Loucy (cell line): ENCODE measurements at regions not wholly inside any gene's neighbourhood (a gene's known extent, or its start where the extent isn't known, plus 50 kb on each side); places are given as distances from the start of the nearest gene placed in this dataset.

ENCODE experiments used
- H2AFZ ChIP-seq: fragments of 200-600 bp; sonication (generic); 2 replicates; pipeline ENCODE4 v1.6.0; 2016; ENCODE audit warnings: antibody characterized with exemption, mild to moderate bottlenecking, low read length, moderate library complexity
- H3F3A ChIP-seq: fragments of 200-600 bp; 2 replicates; pipeline ENCODE4 v1.6.0; 2016; ENCODE audit warnings: antibody characterized with exemption, low read depth, mild to moderate bottlenecking
- H3K27me3 ChIP-seq: fragments of 200-600 bp; sonication (generic); 2 replicates; pipeline ENCODE4 v1.6.1; 2014; ENCODE audit warnings: low read length, mild to moderate bottlenecking; ENCODE audit not compliant: insufficient read depth, poor library complexity, severe bottlenecking
- H3K36me3 ChIP-seq: fragments of 200-600 bp; sonication (generic); 2 replicates; pipeline ENCODE4 v1.6.1; 2016; ENCODE audit warnings: low read length; ENCODE audit not compliant: insufficient read depth
- H3K4me1 ChIP-seq: fragments of 200-600 bp; sonication (generic); 2 replicates; pipeline ENCODE4 v1.5.1; 2014; ENCODE audit warnings: low read length, mild to moderate bottlenecking; ENCODE audit not compliant: insufficient read depth, poor library complexity, severe bottlenecking
- H3K4me2 ChIP-seq: fragments of 200-600 bp; sonication (generic); 2 replicates; pipeline ENCODE4 v1.6.0; 2014; ENCODE audit warnings: antibody characterized with exemption, low read length, low read depth, mild to moderate bottlenecking; ENCODE audit not compliant: poor library complexity, severe bottlenecking
- H3K4me3 ChIP-seq: fragments of 200-600 bp; sonication (generic); 2 replicates; pipeline ENCODE4 v1.5.1; 2014; ENCODE audit warnings: low read length, mild to moderate bottlenecking, mixed read lengths; ENCODE audit not compliant: poor library complexity, severe bottlenecking
- H3K79me2 ChIP-seq: fragments of 200-600 bp; sonication (generic); 2 replicates; pipeline ENCODE4 v1.6.1; 2014; ENCODE audit warnings: low read length; ENCODE audit not compliant: insufficient read depth
- H3K9ac ChIP-seq: fragments of 200-600 bp; sonication (generic); 2 replicates; pipeline ENCODE4 v1.6.0; 2014; ENCODE audit warnings: mild to moderate bottlenecking, low read depth, low read length, moderate library complexity; ENCODE audit not compliant: poor library complexity, severe bottlenecking
- H3K9me2 ChIP-seq: fragments of 200-600 bp; sonication (generic); replicated peaks from 2 replicates; pipeline ENCODE4 v1.6.1; 2016; ENCODE audit warnings: low read depth, low read length, mixed read lengths
- H3K9me3 ChIP-seq: fragments of 200-600 bp; sonication (generic); 2 replicates; pipeline ENCODE4 v1.6.1; 2014; ENCODE audit warnings: mild to moderate bottlenecking, antibody characterized with exemption, low read length, low read depth; ENCODE audit not compliant: insufficient read depth
- H4K20me1 ChIP-seq: fragments of 200-600 bp; sonication (generic); 2 replicates; pipeline ENCODE4 v1.6.0; 2014; ENCODE audit warnings: antibody characterized with exemption, low read length, mild to moderate bottlenecking; ENCODE audit not compliant: insufficient read depth, poor library complexity, severe bottlenecking
- CTCF ChIP-seq: fragments of 200-600 bp; sonication (generic); conservative IDR thresholded peaks from 2 replicates; pipeline ENCODE4 v1.5.1; 2014; ENCODE audit warnings: mild to moderate bottlenecking, antibody characterized with exemption, low read length
- EZH2phosphoT487 ChIP-seq: fragments of 200-600 bp; IDR thresholded peaks from 2 replicates; pipeline ENCODE4 v1.6.1; 2018; ENCODE audit warnings: antibody characterized with exemption, mild to moderate bottlenecking, moderate library complexity, borderline replicate concordance

GRCh38 chr2:128591022-128591860 is 272.6 kb upstream of the HS6ST1 start:
- H3K27me3 ChIP-seq = no peaks in the 10 kb centered on the region
- no peaks in the 10 kb centered on the region for H3K9me3 ChIP-seq
- no peaks in the 10 kb centered on the region for H3K79me2 ChIP-seq
- H3K36me3 ChIP-seq = no peaks in the 10 kb centered on the region
- no peaks in the 10 kb centered on the region for H4K20me1 ChIP-seq
- peak overlapping the region; percentile 46 for H3K9ac ChIP-seq
- H2AFZ ChIP-seq = no peak overlapping the region
- H3F3A ChIP-seq = no peaks in the 10 kb centered on the region
- peaks cover 23% of the 10 kb centered on the region for H3K4me1 ChIP-seq
- H3K4me2 ChIP-seq = peak overlapping the region; percentile 41
- H3K4me3 ChIP-seq = no peak overlapping the region
- TF ChIP-seq CTCF (no peak), EZH2phosphoT487 (no peak)
- no peaks in the 10 kb centered on the region for H3K9me2 ChIP-seq

GRCh38 chr2:128591861-128592822 is 273.5 kb upstream of the HS6ST1 start:
- H3K9me3 ChIP-seq = no peaks in the 10 kb centered on the region
- H3K9ac ChIP-seq = peak overlapping the region; percentile 46
- H3F3A ChIP-seq = no peaks in the 10 kb centered on the region
- TF ChIP-seq EZH2phosphoT487 (no peak), CTCF (peak; percentile 63)
- peaks cover 23% of the 10 kb centered on the region for H3K4me1 ChIP-seq
- H3K4me2 ChIP-seq = peak overlapping the region; percentile 41
- H3K36me3 ChIP-seq = no peaks in the 10 kb centered on the region
- no peaks in the 10 kb centered on the region for H3K79me2 ChIP-seq
- H3K9me2 ChIP-seq = no peaks in the 10 kb centered on the region
- no peaks in the 10 kb centered on the region for H4K20me1 ChIP-seq
- no peak overlapping the region for H2AFZ ChIP-seq
- no peak overlapping the region for H3K4me3 ChIP-seq
- no peaks in the 10 kb centered on the region for H3K27me3 ChIP-seq

- H3K4me1 ChIP-seq = peaks cover 23% of the 10 kb centered on the region
- no peaks in the 10 kb centered on the region for H3K9me3 ChIP-seq
- no peaks in the 10 kb centered on the region for H3K79me2 ChIP-seq
- H3K9ac ChIP-seq = no peak overlapping the region
- H3K36me3 ChIP-seq = no peaks in the 10 kb centered on the region
- H4K20me1 ChIP-seq = no peaks in the 10 kb centered on the region
- no peaks in the 10 kb centered on the region for H3K9me2 ChIP-seq
- H3K27me3 ChIP-seq = no peaks in the 10 kb centered on the region
- H2AFZ ChIP-seq = no peak overlapping the region
- no peaks in the 10 kb centered on the region for H3F3A ChIP-seq
- H3K4me2 ChIP-seq = no peak overlapping the region
- TF ChIP-seq EZH2phosphoT487 (no peak), CTCF (no peak)
- H3K4me3 ChIP-seq = no peak overlapping the region
Measured at GRCh38 chr2:128593518-128593878, 274.8 kb upstream of the HS6ST1 start.
